ENCODE measurements at regions not wholly inside any gene's neighbourhood (a gene's known extent, or its start where the extent isn't known, plus 50 kb on each side); places are given as distances from the start of the nearest gene placed in this dataset.

DNA sequence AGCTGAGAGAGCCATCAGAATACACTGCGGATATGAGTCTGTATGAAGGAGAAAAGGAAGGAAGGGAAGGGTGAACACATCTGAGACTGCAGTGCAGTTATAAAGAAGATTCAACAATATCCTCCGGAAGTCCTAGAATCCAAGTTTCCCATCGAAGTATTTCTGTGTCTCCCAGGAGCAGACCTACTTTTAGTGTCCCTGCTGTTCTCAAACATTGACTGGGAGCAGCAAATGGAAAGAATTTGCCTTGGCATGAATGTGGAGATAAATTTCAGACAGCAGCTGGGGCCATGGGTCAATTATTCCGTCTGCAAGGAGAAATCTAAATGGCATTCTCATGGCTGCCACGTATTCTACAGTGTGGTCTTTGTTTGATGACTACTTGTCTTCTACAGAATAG lies 478.1 kb upstream of the SMC2 start:
- ChIA-PET POLR2A (no interaction called here), CTCF (no interaction called here)
- no peak for DNase-seq
- no TSS peak for BruUV-seq (replicated peaks)
- Mint-ChIP-seq H3K36me3 (ENCODE audit: insufficient read depth, unreplicated experiment) (no peaks in the 10 kb centered on the region), H3K27ac (ENCODE audit: unreplicated experiment) (no peak overlapping the region), H3K4me3 (ENCODE audit: unreplicated experiment) (no peak overlapping the region), H3K4me1 (ENCODE audit: low read depth, unreplicated experiment) (no peaks in the 10 kb centered on the region), H3K27me3 (ENCODE audit: insufficient read depth, unreplicated experiment) (no peaks in the 10 kb centered on the region), H3K9me3 (ENCODE audit: unreplicated experiment) (no peaks in the 10 kb centered on the region)
- H3K36me3 ChIP-seq (ENCODE audit: control insufficient read depth, insufficient read depth, low read length) = no peaks in the 10 kb centered on the region
- no peak for TF ChIP-seq CTCF (IDR thresholded peaks at IDR 0.05; ENCODE audit: insufficient read depth in 1 of 2, low read depth in 1 of 2, low read length in 1 of 2, severe bottlenecking in 1 of 2, unreplicated experiment in 1 of 2)
- H3K4me3 ChIP-seq (ENCODE audit: low read depth, low read length) = no peak overlapping the region
- intact Hi-C loops (cut with micrococcal nuclease; ENCODE audit: unreplicated experiment) = no loop called here
- H3K9me3 ChIP-seq = no peaks in the 10 kb centered on the region
- H3K4me1 ChIP-seq = no peaks in the 10 kb centered on the region
- H3K27me3 ChIP-seq (replicated peaks; ENCODE audit: control insufficient read depth, insufficient read depth, low read length) = no peaks in the 10 kb centered on the region

- TF ChIP-seq CTCF (IDR thresholded peaks at IDR 0.05; ENCODE audit: insufficient read depth in 1 of 2, low read depth in 1 of 2, low read length in 1 of 2, severe bottlenecking in 1 of 2, unreplicated experiment in 1 of 2) = no peak
- H3K36me3 Mint-ChIP-seq (ENCODE audit: insufficient read depth, unreplicated experiment) = no peaks in the 10 kb centered on the region
- H3K4me3 Mint-ChIP-seq (ENCODE audit: unreplicated experiment) = no peak overlapping the region
- no peak for DNase-seq
- no peaks in the 10 kb centered on the region for H3K27me3 Mint-ChIP-seq (ENCODE audit: insufficient read depth, unreplicated experiment)
- Histone ChIP-seq H3K4me1 (no peaks in the 10 kb centered on the region), H3K4me3 (ENCODE audit: low read depth, low read length) (no peak overlapping the region), H3K9me3 (no peaks in the 10 kb centered on the region), H3K36me3 (ENCODE audit: control insufficient read depth, insufficient read depth, low read length) (no peaks in the 10 kb centered on the region), H3K27me3 (replicated peaks; ENCODE audit: control insufficient read depth, insufficient read depth, low read length) (no peaks in the 10 kb centered on the region)
- intact Hi-C loops (cut with micrococcal nuclease; ENCODE audit: unreplicated experiment) = no loop called here
- H3K27ac Mint-ChIP-seq (ENCODE audit: unreplicated experiment) = no peak overlapping the region
- ChIA-PET POLR2A (no interaction called here), CTCF (no interaction called here)
- BruUV-seq (replicated peaks) = no TSS peak
- no peaks in the 10 kb centered on the region for H3K4me1 Mint-ChIP-seq (ENCODE audit: low read depth, unreplicated experiment)
- H3K9me3 Mint-ChIP-seq (ENCODE audit: unreplicated experiment) = no peaks in the 10 kb centered on the region
These were observed 477.1 kb upstream of the SMC2 start for GRCh38 chr9:103617046-103617445.

- POLR2A ChIA-PET = no interaction called here
- CTCF ChIA-PET = no interaction called here
- Histone ChIP-seq H3K9me3 (no peaks in the 10 kb centered on the region), H3K27me3 (replicated peaks; ENCODE audit: control insufficient read depth, insufficient read depth, low read length) (no peaks in the 10 kb centered on the region), H3K4me3 (ENCODE audit: low read depth, low read length) (no peak overlapping the region), H3K36me3 (ENCODE audit: control insufficient read depth, insufficient read depth, low read length) (no peaks in the 10 kb centered on the region), H3K4me1 (no peaks in the 10 kb centered on the region)
- H3K4me1 Mint-ChIP-seq (ENCODE audit: low read depth, unreplicated experiment) = no peaks in the 10 kb centered on the region
- H3K4me3 Mint-ChIP-seq (ENCODE audit: unreplicated experiment) = no peak overlapping the region
- H3K27ac Mint-ChIP-seq (ENCODE audit: unreplicated experiment) = no peak overlapping the region
- no TSS peak for BruUV-seq (replicated peaks)
- H3K27me3 Mint-ChIP-seq (ENCODE audit: insufficient read depth, unreplicated experiment) = no peaks in the 10 kb centered on the region
- no peaks in the 10 kb centered on the region for H3K9me3 Mint-ChIP-seq (ENCODE audit: unreplicated experiment)
- DNase-seq = no peak
- TF ChIP-seq CTCF (IDR thresholded peaks at IDR 0.05; ENCODE audit: insufficient read depth in 1 of 2, low read depth in 1 of 2, low read length in 1 of 2, severe bottlenecking in 1 of 2, unreplicated experiment in 1 of 2) = no peak
- no peaks in the 10 kb centered on the region for H3K36me3 Mint-ChIP-seq (ENCODE audit: insufficient read depth, unreplicated experiment)
- intact Hi-C loops (cut with micrococcal nuclease; ENCODE audit: unreplicated experiment) = no loop called here
These were observed 468.8 kb upstream of the SMC2 start for GRCh38 chr9:103625161-103625804.

All from Caco-2 (cell line).